GM23248 (cell line): ENCODE measurements at regions not wholly inside any gene's neighbourhood (a gene's known extent, or its start where the extent isn't known, plus 50 kb on each side); places are given as distances from the start of the nearest gene placed in this dataset.
A peak's percentile ranks its signal among the peaks of the same experiment; 100 is the strongest.

Experiments used
- DNase-seq: peaks from one replicate; pipeline ENCODE4 v3.0.0-alpha.2; 2015
- H2AFZ ChIP-seq: fragments of 200-600 bp; sonication (generic); 2 replicates; pipeline ENCODE4 v1.6.1; 2016; ENCODE audit warnings: antibody characterized with exemption
- H3F3A ChIP-seq: fragments of 200-600 bp; sonication (generic); 2 replicates; pipeline ENCODE4 v1.6.1; 2016; ENCODE audit warnings: mild to moderate bottlenecking, antibody characterized with exemption, mixed run types; ENCODE audit not compliant: insufficient read depth
- H3K27ac ChIP-seq: fragments of 200-600 bp; sonication (generic); 2 replicates; pipeline ENCODE4 v1.5.1; 2016; ENCODE audit warnings: mild to moderate bottlenecking
- H3K27me3 ChIP-seq: fragments of 200-600 bp; sonication (generic); replicated peaks from 2 replicates; pipeline ENCODE4 v1.6.1; 2016; ENCODE audit warnings: mild to moderate bottlenecking; ENCODE audit not compliant: insufficient read depth
- H3K36me3 ChIP-seq: fragments of 200-600 bp; sonication (generic); 2 replicates; pipeline ENCODE4 v1.6.1; 2016; ENCODE audit warnings: low read depth, mild to moderate bottlenecking
- H3K4me1 ChIP-seq: fragments of 200-600 bp; sonication (generic); 2 replicates; pipeline ENCODE4 v1.6.1; 2016; ENCODE audit warnings: mild to moderate bottlenecking; ENCODE audit not compliant: insufficient read depth
- H3K4me2 ChIP-seq: fragments of 200-600 bp; sonication (generic); one replicate; pipeline ENCODE4 v1.6.1; 2016; ENCODE audit warnings: mild to moderate bottlenecking; ENCODE audit not compliant: unreplicated experiment
- H3K4me3 ChIP-seq: fragments of 200-600 bp; sonication (generic); 2 replicates; pipeline ENCODE4 v1.5.1; 2016; ENCODE audit warnings: mild to moderate bottlenecking
- H3K79me2 ChIP-seq: fragments of 200-600 bp; sonication (generic); 2 replicates; pipeline ENCODE4 v1.6.1; 2016; ENCODE audit warnings: mild to moderate bottlenecking; ENCODE audit not compliant: insufficient read depth
- H3K9ac ChIP-seq: fragments of 200-600 bp; sonication (generic); 2 replicates; pipeline ENCODE4 v1.6.1; 2016; ENCODE audit warnings: mild to moderate bottlenecking
- H3K9me2 ChIP-seq: fragments of 200-600 bp; sonication (generic); 2 replicates; pipeline ENCODE4 v1.6.1; 2016; ENCODE audit warnings: mixed run types, mild to moderate bottlenecking, moderate library complexity; ENCODE audit not compliant: insufficient read depth
- H3K9me3 ChIP-seq: fragments of 200-600 bp; sonication (generic); one replicate; pipeline ENCODE4 v1.6.1; 2017; ENCODE audit warnings: low read depth
- H4K20me1 ChIP-seq: fragments of 200-600 bp; sonication (generic); 2 replicates; pipeline ENCODE4 v1.6.0; 2016; ENCODE audit not compliant: insufficient read depth
- EZH2 ChIP-seq: fragments of 200-600 bp; sonication (generic); IDR thresholded peaks from 2 replicates; pipeline ENCODE4 v1.6.1; 2018; ENCODE audit warnings: antibody characterized with exemption, mild to moderate bottlenecking; ENCODE audit not compliant: insufficient read depth, poor library complexity, severe bottlenecking
- EZH2phosphoT487 ChIP-seq: fragments of 200-600 bp; sonication (generic); IDR thresholded peaks from 2 replicates; pipeline ENCODE4 v1.6.1; 2018; ENCODE audit warnings: antibody characterized with exemption, moderate library complexity, mild to moderate bottlenecking, low read depth; ENCODE audit not compliant: insufficient read depth
- WGBS, 2 experiments: methylation state at CpG; one replicate each; pipeline ENCODE4 v1.1.6; 2015 to 2017; ENCODE audit warnings: low lambda C conversion rate in 2 of 2, low coverage in 1 of 2; ENCODE audit errors: missing lambda C conversion rate in 2 of 2; 5-methylcytosine and 5-hydroxymethylcytosine counted together
- in situ Hi-C: fragments of 300-500 bp; cut with MboI; formaldehyde crosslinking; loops from 2 replicates; pipeline ENCODE4 v1.15.0; 2020

- Histone ChIP-seq H3K4me1 (peaks cover 5% of the 10 kb centered on the region; the same call in 1 of the 2 replicates), H3K9me2 (no peaks in the 10 kb centered on the region), H2AFZ (no peak overlapping the region), H4K20me1 (no peaks in the 10 kb centered on the region), H3K79me2 (no peaks in the 10 kb centered on the region), H3K36me3 (no peaks in the 10 kb centered on the region), H3K9ac (no peak overlapping the region), H3F3A (no peaks in the 10 kb centered on the region), H3K9me3 (no peaks in the 10 kb centered on the region), H3K4me2 (no peak overlapping the region), H3K4me3 (no peak overlapping the region), H3K27me3 (no peaks in the 10 kb centered on the region), H3K27ac (no peak overlapping the region)
- DNase-seq: no peak
- TF ChIP-seq EZH2 (no peak), EZH2phosphoT487 (no peak)
- 81 to 83% methylated on average over 1 of the region's 1 CpG for WGBS, 2 experiments
- in situ Hi-C loops: no loop called here
Observed at GRCh38 chr12:65517656-65518210, 239.2 kb downstream of the MSRB3 start.

GRCh38 chr12:65518771-65519170 is 240.3 kb downstream of the MSRB3 start:
- Histone ChIP-seq H3K36me3 (no peaks in the 10 kb centered on the region), H3K4me3 (no peak overlapping the region), H3K79me2 (no peaks in the 10 kb centered on the region), H3K4me2 (no peak overlapping the region), H3K9me2 (no peaks in the 10 kb centered on the region), H3K27ac (no peak overlapping the region), H3K9me3 (no peaks in the 10 kb centered on the region), H3K4me1 (peaks cover 15% of the 10 kb centered on the region), H3K9ac (no peak overlapping the region), H2AFZ (no peak overlapping the region), H3F3A (peaks cover 7% of the 10 kb centered on the region), H4K20me1 (no peaks in the 10 kb centered on the region), H3K27me3 (no peaks in the 10 kb centered on the region)
- TF ChIP-seq EZH2 (no peak), EZH2phosphoT487 (no peak)
- DNase-seq: peak; percentile 47
- in situ Hi-C loops: no loop called here

GRCh38 chr12:65520658-65521057 is 242.2 kb downstream of the MSRB3 start:
- H3K4me2 ChIP-seq: no peak overlapping the region
- H3K4me1 ChIP-seq: peaks cover 32% of the 10 kb centered on the region
- no peaks in the 10 kb centered on the region for H3K79me2 ChIP-seq
- 96 to 100% methylated on average over 1 of the region's 1 CpG for WGBS, 2 experiments
- H2AFZ ChIP-seq: no peak overlapping the region
- no peak overlapping the region for H3K9ac ChIP-seq
- H3K9me3 ChIP-seq: no peaks in the 10 kb centered on the region
- no peaks in the 10 kb centered on the region for H3K36me3 ChIP-seq
- H3K27me3 ChIP-seq: no peaks in the 10 kb centered on the region
- DNase-seq: no peak
- in situ Hi-C loops: no loop called here
- H4K20me1 ChIP-seq: no peaks in the 10 kb centered on the region
- no peak overlapping the region for H3K27ac ChIP-seq
- no peaks in the 10 kb centered on the region for H3K9me2 ChIP-seq
- TF ChIP-seq EZH2phosphoT487: no peak
- no peak for TF ChIP-seq EZH2
- no peak overlapping the region for H3K4me3 ChIP-seq
- peaks cover 26% of the 10 kb centered on the region for H3F3A ChIP-seq

GRCh38 chr12:65522956-65523860 is 244.7 kb downstream of the MSRB3 start:
- Histone ChIP-seq H3K9me3 (no peaks in the 10 kb centered on the region), H3K27ac (no peak overlapping the region), H3K4me2 (peak overlapping the region; percentile 3), H3K36me3 (no peaks in the 10 kb centered on the region), H4K20me1 (no peaks in the 10 kb centered on the region), H3K27me3 (no peaks in the 10 kb centered on the region), H3K9me2 (no peaks in the 10 kb centered on the region), H3K4me1 (peaks cover 45% of the 10 kb centered on the region), H3F3A (peaks cover 46% of the 10 kb centered on the region), H2AFZ (no peak overlapping the region), H3K9ac (no peak overlapping the region), H3K79me2 (no peaks in the 10 kb centered on the region), H3K4me3 (no peak overlapping the region)
- DNase-seq: peak; percentile 62
- in situ Hi-C loops: no loop called here
- WGBS, 2 experiments: 78 to 81% methylated on average over 12 of the region's 12 CpGs
- TF ChIP-seq EZH2phosphoT487: no peak
- TF ChIP-seq EZH2: no peak
